KOPT-K1 (cell line): ENCODE measurements at regions not wholly inside any gene's neighbourhood (a gene's known extent, or its start where the extent isn't known, plus 50 kb on each side); places are given as distances from the start of the nearest gene placed in this dataset.

ENCODE experiments used
- H3K27ac ChIP-seq: fragments of 200-600 bp; sonication (generic); 2 replicates; pipeline ENCODE4 v1.5.1; 2016; ENCODE audit warnings: antibody characterized with exemption, mild to moderate bottlenecking, low read depth, low read length; ENCODE audit not compliant: poor library complexity, severe bottlenecking
- H3K36me3 ChIP-seq: fragments of 200-600 bp; sonication (generic); 2 replicates; pipeline ENCODE4 v1.5.1; 2017; ENCODE audit warnings: antibody characterized with exemption, mild to moderate bottlenecking, low read length, moderate library complexity; ENCODE audit not compliant: insufficient read depth
- H3K9me3 ChIP-seq: fragments of 200-600 bp; sonication (generic); 2 replicates; pipeline ENCODE4 v1.5.1; 2017; ENCODE audit warnings: antibody characterized with exemption, low read length, mild to moderate bottlenecking; ENCODE audit not compliant: insufficient read depth, poor library complexity, severe bottlenecking

DNA sequence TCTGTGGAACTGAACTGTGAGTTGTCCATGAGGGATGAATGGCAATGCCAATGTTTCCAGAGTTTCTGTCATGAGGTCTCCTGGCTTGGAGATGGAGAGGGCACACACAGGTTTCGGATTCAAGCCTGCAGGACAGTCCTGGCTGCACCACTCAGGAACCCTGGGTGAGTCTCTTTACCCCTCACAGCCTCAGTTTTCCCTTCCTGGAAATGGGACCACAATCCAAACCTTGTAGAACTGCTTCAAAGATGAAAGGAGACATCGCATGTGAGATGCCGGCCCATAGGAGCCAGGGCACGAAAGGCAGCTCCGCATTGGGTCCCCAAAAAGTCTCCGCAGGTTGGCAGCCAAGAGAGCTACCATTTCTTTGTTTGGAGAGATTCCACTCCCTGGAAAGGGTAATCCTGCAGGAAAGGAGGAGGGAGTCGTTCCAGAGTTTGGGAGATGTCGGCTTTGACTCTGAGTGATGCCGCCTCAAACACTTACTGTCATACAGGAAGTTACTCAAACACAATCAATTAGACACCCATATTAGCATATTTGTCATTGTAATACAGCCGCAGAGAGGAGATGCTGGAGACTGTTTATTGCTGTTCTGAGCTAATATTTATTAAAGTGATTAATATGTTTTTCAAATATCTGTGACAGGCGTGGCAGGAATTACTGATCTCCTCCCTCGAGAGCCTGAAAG, 318.3 kb downstream of the MN1 start:
- H3K9me3 ChIP-seq: no peaks in the 10 kb centered on the region
- no peaks in the 10 kb centered on the region for H3K36me3 ChIP-seq
- H3K27ac ChIP-seq: no peak overlapping the region

DNA sequence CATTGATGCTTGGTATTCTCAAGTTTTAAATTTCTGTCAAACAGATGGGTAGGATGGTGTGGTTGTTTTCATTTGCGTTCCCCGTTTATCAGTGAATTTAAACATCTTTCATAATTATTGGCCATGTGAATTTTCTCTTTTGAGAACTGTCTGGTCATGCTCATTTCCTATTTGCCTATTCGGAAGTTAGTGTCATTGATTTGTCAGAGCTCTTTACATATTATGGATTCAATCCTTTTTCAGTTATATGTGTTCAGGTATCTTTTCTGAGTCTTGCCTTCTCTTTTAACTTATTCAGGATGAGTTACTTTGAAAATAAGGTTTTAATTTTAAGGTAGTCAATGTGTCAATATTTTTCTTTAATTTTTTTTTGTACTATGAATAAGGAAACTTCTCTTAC, 315.7 kb downstream of the MN1 start:
- no peaks in the 10 kb centered on the region for H3K9me3 ChIP-seq
- H3K36me3 ChIP-seq: no peaks in the 10 kb centered on the region

DNA sequence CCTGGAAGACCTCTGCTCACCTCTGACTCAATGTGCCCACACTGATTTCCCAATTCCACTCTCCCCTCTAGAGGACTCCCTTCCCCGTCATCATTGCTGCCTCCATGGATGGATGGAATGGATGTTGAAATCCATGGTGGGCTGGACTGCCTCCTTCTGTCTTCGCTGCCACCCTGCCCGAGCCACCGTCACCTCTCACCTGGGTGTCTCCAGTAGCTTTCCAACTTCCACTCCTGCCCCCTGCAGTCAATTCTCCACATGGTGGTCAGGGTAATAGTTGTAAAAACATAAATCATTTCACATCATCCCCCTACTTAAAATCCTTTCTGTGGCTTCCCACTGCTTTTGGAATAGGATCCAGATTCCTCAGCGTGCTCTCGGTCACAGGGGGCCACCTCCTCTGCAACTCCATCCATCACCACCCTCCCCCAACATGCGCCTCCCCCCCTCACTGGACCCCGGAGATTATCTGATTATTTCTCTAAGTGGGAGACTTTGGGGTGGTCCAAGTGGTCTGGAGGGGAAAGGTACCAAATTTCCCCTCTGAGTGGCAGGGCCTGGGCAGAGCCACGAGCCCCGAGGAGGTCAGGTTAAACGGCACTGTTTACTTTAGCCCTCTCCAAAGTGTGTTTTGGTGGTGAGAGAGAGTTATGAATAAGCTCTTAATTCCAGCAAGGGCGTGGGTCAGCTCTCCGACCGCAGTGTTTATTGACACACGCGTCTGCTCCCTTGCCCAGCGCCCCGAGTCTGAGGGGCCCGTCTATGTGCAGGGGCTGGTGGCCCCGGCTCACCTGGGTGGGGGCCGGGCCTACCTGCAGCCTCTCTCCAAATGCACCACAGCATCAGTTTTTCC, 313.7 kb downstream of the MN1 start:
- no peak overlapping the region for H3K27ac ChIP-seq
- no peaks in the 10 kb centered on the region for H3K36me3 ChIP-seq
- peaks cover 7% of the 10 kb centered on the region for H3K9me3 ChIP-seq

More for the DNA sequence above, 315.7 kb downstream of the MN1 start:
- no peak overlapping the region for H3K27ac ChIP-seq

DNA sequence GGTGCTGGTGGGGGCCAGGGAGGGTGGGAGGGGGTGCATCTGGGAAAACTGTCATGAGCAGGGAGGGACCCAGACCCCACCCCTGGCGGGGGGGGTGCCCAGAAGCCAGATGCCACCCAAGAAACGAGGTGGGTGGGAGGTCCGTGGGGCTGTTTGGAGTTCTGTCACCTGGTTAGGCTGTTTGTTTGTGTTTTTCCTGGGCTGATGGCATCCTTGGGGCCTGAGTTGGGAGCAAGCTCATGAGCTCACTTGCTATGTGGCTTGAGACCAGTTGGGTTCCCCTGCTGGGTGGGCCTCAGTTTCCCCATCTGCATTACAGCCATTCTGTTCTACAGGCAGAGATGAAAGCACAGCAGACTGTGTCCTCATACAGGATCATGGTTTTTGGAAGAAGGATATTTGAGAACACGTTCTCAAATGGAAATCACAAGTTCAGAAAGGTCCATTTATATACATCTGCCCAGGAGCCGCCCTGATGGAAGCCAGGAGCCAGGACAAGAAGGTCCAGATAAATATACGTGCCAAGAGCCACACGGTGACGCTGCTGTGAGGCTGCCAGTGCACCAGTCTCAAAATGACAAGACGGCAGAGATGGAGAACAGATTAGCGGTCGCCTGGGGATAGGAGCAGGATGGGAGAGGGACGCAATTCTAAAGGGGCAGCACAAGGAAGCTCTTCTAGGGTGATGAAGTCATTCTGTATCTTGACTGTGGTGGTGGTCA, 312.9 kb downstream of the MN1 start:
- H3K9me3 ChIP-seq: peaks cover 10% of the 10 kb centered on the region
- no peaks in the 10 kb centered on the region for H3K36me3 ChIP-seq
- H3K27ac ChIP-seq: no peak overlapping the region

DNA sequence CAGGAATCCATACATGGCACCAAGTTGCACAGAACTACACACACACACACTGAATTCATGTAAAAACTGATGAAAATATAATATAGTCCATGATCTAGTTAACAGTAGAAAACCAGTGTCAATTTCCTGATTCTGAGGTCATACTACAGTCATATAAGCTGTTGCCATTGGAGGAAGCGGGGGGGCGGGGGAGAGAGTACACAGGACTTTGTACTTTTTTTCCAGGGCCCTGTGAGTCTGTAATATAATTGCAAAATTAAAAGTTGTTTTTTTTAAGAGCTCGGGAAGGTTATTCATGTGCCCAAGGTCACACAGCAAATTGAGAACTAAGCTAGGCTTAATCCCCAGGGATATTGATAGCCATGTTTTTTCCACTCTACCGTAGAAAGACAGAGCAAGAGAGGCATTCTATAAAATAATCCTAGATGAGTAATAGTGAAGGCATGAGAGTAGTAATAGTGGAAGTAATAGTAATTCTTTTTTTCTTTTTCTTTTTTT, 312.3 kb downstream of the MN1 start:
- no peaks in the 10 kb centered on the region for H3K36me3 ChIP-seq
- H3K9me3 ChIP-seq: peaks cover 10% of the 10 kb centered on the region
- H3K27ac ChIP-seq: no peak overlapping the region

DNA sequence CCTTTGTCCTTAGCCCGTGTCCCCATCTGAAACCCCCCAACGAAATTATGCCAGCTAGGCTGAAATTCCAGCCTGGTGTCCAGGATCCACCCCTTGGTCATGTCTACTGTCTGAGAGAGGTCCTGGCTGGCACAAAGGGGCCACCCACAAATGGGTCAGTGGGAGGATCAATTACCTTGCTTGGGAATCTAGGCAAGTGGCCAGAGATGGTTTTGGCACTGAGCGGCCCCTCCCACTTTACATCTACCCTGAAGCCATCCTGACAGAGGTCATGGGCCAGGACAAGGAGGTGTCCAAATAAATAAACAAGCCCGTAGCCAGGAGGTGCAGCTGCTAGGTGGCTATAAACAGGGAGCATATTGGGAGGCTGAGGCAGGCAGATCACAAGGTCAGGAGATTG, 311.5 kb downstream of the MN1 start:
- Histone ChIP-seq H3K9me3 (peaks cover 10% of the 10 kb centered on the region), H3K36me3 (no peaks in the 10 kb centered on the region), H3K27ac (no peak overlapping the region)

DNA sequence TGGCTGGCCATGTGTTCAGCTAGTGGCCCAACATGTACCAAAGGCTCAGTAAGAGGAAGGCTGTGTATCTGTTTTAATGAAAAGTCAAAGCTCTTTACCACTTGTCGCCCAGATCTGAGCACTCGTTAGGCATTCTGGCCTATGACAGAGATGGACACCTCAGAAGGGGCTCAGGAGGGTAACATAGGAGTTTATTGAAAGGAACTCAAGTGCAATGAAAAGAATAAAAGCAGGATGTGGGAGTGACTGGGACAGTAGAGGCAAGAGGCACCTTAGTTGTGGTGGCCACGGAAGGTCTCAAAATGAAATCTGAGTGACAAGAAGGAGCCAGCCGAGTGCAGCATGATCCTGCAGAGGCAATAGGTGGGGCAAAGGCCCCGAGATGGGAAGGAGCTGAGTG, 309.7 kb downstream of the MN1 start:
- Histone ChIP-seq H3K9me3 (peaks cover 10% of the 10 kb centered on the region), H3K27ac (no peak overlapping the region), H3K36me3 (no peaks in the 10 kb centered on the region)

DNA sequence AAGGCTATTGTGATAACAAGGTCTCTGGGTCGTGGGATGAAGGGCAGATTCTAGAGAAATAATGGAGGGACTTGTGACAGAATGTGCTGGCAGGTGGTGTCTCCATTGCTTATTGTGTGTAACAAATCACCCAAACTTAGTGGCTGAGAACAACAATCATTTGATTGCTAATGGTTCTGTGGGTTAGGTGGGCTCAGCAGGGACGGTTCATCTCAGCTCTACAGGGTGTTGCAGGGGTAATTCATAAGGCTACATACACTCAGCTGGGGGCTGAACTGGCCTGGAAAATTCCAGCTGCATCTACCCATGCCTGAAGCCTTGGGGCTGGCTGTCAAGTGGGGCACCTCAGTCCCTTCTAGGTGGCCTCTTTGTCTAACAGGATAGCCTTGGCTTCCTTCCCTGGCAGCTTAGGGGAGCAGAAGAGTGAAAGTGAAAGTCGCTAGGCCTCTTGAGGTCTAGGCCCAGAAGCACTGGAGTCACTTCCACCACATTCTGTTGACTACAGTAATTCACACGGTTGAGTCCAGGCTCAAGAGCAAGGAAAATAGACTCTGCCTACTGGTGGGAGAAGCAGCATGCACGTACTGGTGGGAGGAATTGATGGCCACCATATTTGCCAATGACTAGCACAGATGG, 308.9 kb downstream of the MN1 start:
- H3K9me3 ChIP-seq: peaks cover 10% of the 10 kb centered on the region
- H3K27ac ChIP-seq: no peak overlapping the region
- no peaks in the 10 kb centered on the region for H3K36me3 ChIP-seq

DNA sequence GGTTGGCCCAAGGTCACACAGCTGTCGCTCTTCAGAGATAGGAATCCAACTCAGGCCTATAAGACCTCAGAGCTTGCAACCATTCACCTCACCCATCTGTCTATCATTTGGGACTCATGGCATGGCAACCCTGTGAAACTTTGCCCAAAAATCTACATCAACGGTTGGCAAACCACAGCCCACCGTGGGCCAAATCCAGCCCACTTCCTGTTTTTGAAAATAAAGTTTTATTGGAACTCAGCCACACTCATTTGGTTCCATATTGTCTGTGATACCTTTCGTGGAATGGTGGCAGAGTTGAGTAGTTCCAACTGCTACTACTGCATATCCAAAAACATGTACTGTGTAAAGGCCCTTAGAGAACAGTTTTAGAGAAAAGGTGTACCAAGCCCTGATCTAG, 307.8 kb downstream of the MN1 start:
- Histone ChIP-seq H3K36me3 (no peaks in the 10 kb centered on the region), H3K27ac (no peak overlapping the region), H3K9me3 (peaks cover 10% of the 10 kb centered on the region)

DNA sequence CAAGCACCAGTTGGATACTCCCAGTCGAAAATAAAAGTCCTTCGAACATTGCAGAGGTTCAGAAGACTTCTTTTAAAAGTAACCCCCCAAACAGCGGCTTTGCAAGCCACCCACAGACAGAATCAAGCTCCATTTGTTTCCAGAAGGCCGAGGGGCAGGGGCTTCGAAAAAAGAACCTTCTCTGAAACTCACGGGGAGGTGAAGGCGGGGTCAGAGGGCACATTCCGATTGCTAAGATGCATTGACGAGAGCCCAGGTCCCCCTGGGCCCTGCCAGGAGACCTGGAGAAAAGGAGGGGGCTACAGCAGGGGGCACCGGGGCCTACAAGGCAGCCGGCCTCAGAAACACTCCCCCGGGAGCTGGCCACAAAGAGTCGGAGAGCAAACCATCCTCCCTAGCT, 306.8 kb downstream of the MN1 start:
- H3K36me3 ChIP-seq: no peaks in the 10 kb centered on the region

DNA sequence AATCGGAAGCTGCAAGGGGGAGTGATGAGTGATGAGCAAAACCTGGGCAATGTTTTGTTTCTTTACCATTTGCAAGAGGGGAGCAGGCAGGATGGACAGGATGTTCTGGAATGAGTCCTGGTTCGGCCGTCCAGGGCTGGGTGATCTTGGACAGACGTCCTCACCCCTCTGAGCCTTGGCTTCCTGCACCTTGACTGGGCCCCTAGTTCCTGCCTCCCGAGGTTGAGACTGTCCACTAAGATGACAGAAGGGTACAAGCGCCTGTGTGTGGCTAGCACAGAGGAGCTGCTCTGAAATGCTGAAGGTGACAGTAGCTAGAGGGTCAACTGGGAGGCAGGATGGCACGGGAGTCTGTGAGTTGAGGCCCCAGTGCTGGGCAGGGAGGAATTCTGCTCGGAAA, 306.2 kb downstream of the MN1 start:
- Histone ChIP-seq H3K36me3 (no peaks in the 10 kb centered on the region), H3K27ac (no peak overlapping the region), H3K9me3 (peaks cover 10% of the 10 kb centered on the region)

More for the DNA sequence above, 306.8 kb downstream of the MN1 start:
- Histone ChIP-seq H3K9me3 (peaks cover 10% of the 10 kb centered on the region), H3K27ac (no peak overlapping the region)

DNA sequence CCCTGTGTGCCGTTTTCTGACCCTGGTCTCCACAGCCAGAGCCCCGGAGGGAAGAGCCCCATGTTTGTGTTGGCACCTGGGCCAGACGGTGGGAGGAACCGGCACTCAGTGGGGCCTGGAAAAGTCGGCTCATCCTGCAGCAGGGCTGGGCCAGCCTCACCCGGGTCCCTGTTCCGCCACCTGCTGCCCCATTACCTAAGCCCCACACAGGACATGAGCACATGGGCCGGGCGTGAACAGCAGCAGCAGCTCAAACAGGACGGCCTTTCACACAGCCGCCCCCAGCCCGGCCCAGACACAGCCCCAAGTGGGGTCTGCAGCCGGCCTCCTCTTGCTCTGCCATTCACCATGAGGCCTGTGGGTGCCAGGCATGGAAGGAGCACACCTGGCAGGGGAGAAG, 302.4 kb downstream of the MN1 start:
- H3K9me3 ChIP-seq: no peaks in the 10 kb centered on the region
- H3K27ac ChIP-seq: no peak overlapping the region
- H3K36me3 ChIP-seq: no peaks in the 10 kb centered on the region

DNA sequence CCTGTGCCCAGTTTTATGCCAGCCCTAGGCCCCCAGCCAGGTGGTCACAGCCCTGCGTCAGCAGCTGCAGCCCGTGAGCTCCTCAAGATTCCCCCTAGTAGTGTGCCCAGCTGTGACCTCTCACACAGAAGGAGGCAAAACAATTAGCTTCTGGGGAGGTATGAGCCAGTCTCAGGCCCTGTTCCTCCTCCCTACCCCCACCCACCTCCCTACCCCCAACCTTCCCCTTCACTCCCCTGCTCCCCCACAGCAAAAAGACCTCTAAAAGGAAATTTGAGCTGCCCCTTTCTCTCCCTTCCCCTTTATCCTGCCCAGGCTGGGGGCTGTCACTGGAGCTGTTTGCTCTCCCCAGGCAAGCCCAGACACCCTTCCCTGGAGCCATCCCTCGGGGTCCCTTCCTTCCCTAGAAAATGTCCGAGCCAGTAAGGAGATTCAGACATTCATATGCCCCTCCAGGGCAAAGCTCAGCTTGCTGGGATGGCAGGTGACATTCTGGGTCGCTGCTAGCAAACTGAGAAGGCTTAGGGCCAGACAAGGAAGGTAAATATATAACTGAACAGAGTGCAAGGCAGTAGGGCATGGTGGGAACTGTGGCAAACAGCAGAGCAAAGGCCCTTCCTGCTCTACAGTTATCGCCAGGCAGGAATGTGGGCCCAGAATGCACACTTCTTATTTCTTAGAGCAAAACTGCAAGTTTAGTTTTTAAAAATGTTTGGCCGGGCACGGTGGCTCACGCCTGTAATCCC, 300.2 kb downstream of the MN1 start:
- no peak overlapping the region for H3K27ac ChIP-seq
- no peaks in the 10 kb centered on the region for H3K36me3 ChIP-seq
- no peaks in the 10 kb centered on the region for H3K9me3 ChIP-seq

DNA sequence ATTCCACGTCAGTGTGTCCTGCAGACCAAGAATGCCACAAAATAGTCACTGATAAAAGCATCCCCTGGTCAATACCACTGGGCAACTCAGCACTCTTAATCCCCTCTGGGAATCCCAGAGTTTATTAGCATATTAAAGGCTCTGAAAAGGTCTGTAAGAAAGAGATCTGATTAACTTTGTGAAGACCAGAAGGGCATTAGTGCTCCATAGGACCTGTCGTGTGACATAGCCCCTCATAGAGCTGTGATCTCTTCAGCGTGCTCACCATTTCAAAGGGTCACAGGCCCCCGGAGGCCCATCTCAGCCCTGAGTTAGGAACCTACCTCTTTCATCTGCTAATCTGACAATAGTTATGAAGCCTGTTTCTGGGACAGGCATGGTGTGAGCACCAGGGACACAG, 299.2 kb downstream of the MN1 start:
- H3K36me3 ChIP-seq: no peaks in the 10 kb centered on the region
- H3K27ac ChIP-seq: no peak overlapping the region
- H3K9me3 ChIP-seq: no peaks in the 10 kb centered on the region
